ENCODE measurements at regions not wholly inside any gene's neighbourhood (a gene's known extent, or its start where the extent isn't known, plus 50 kb on each side); places are given as distances from the start of the nearest gene placed in this dataset.

GRCh38 chr4:37082912-37083311 lies 161.6 kb upstream of the NWD2 start:
- Histone ChIP-seq H3K27me3 (no peaks in the 10 kb centered on the region), H3K36me3 (no peaks in the 10 kb centered on the region), H3K4me1 (no peaks in the 10 kb centered on the region), H3K4me3 (ENCODE audit: low read depth, low read length) (no peak overlapping the region), H3K9me3 (no peaks in the 10 kb centered on the region)
- TF ChIP-seq CTCF (IDR thresholded peaks at IDR 0.05; ENCODE audit: low read depth, low read length), result no peak
- no peak for DNase-seq

DNA sequence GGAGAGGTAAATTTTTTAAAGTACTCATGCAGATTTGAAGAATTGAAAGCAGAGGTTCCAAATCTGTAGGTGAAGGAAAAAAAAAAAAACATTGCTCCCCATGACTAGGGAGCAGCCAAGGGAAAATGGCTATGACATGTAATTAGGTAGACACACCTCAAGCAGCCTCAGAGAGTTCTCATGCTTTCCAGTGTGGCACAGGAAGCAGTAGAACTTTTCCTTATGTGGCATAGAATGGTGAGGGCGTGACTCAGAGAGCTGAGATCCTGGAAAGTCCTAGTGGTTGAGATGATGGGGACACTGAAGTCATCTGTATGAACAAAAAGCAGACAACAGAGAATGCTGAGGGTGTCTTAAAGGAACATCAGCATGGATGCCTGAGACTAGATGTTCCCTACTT lies 148.6 kb upstream of the NWD2 start:
- H3K27me3 ChIP-seq, result no peaks in the 10 kb centered on the region

DNA sequence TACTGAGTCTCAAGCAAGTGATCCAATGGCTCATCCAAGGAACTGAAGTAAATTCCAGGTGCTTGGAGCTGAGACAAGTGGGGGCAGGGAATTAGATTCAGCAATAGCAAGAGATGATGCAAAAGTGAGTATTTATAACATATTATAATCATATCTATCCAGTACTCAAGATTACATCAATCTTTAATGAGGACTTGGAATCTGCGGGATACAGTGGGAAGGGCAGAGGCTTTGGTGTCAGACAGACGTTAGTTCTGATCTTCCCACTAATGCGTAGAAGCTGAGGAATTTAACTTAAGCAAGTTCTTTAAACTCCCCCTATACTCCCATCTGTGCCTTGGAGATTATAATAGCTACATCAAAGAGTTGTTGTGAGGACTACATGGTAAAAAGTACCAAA lies 143.4 kb upstream of the NWD2 start:
- Histone ChIP-seq H3K9me3 (no peaks in the 10 kb centered on the region), H3K36me3 (no peaks in the 10 kb centered on the region), H3K4me1 (no peaks in the 10 kb centered on the region), H3K27me3 (no peaks in the 10 kb centered on the region), H3K4me3 (ENCODE audit: low read depth, low read length) (no peak overlapping the region)
- no peak for DNase-seq
- no peak for TF ChIP-seq CTCF (IDR thresholded peaks at IDR 0.05; ENCODE audit: low read depth, low read length)

More for the DNA sequence above, 148.6 kb upstream of the NWD2 start:
- Histone ChIP-seq H3K4me1 (no peaks in the 10 kb centered on the region), H3K4me3 (ENCODE audit: low read depth, low read length) (no peak overlapping the region), H3K9me3 (no peaks in the 10 kb centered on the region), H3K36me3 (no peaks in the 10 kb centered on the region)
- TF ChIP-seq CTCF (IDR thresholded peaks at IDR 0.05; ENCODE audit: low read depth, low read length), result no peak
- DNase-seq, result no peak

DNA sequence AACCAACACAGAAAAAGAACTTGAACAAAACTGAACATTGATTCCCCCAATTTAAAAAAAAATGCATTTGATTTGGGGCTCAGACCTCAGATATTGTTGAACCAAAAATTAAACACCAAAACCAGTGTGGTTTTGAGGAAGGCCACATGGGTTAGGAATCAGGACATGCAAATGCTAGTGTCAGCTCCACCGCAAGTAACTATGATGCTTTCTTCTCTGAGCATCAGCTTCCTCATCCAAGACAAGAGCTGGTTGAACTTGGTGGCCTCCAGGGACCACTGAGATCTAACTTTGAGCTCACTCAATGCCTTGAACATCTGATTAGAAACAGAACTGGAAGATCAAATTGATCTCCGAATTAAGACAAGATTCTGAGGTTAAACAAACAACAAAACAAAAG lies 142.9 kb upstream of the NWD2 start:
- DNase-seq, result no peak
- TF ChIP-seq CTCF (IDR thresholded peaks at IDR 0.05; ENCODE audit: low read depth, low read length), result no peak
- H3K27me3 ChIP-seq, result no peaks in the 10 kb centered on the region
- H3K4me3 ChIP-seq (ENCODE audit: low read depth, low read length), result no peak overlapping the region
- no peaks in the 10 kb centered on the region for H3K36me3 ChIP-seq
- no peaks in the 10 kb centered on the region for H3K4me1 ChIP-seq
- H3K9me3 ChIP-seq, result no peaks in the 10 kb centered on the region

DNA sequence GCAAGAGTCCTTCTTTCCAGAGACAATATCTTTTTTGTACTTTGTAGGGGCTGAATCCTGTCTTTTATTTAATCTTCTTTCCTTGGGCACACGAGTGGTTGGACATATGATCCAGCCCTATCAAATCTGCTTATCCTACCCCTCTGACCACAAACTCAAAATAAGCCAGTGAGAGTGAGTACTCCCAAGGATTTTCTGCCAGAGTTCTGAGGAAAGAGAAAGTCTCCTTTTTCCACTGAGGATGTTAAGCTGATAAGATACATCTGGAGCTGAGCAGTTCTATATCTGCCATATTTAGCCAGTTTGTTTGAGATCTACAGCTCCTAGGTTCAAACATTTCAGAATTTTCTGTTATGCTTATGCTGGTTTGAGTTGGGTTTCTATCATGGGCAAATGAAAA lies 134.8 kb upstream of the NWD2 start:
- Histone ChIP-seq H3K9me3 (no peaks in the 10 kb centered on the region), H3K36me3 (no peaks in the 10 kb centered on the region), H3K4me1 (no peaks in the 10 kb centered on the region; the same call in 1 of the 2 replicates), H3K4me3 (ENCODE audit: low read depth, low read length) (no peak overlapping the region), H3K27me3 (no peaks in the 10 kb centered on the region)
- no peak for DNase-seq
- TF ChIP-seq CTCF (IDR thresholded peaks at IDR 0.05; ENCODE audit: low read depth, low read length), result no peak

- H3K4me3 ChIP-seq (ENCODE audit: low read depth, low read length), result no peak overlapping the region
- no peak for TF ChIP-seq CTCF (IDR thresholded peaks at IDR 0.05; ENCODE audit: low read depth, low read length)
- no peak for DNase-seq
- no peaks in the 10 kb centered on the region for H3K27me3 ChIP-seq
- no peaks in the 10 kb centered on the region for H3K36me3 ChIP-seq
- H3K4me1 ChIP-seq, result no peaks in the 10 kb centered on the region
- H3K9me3 ChIP-seq, result no peaks in the 10 kb centered on the region
Measured at GRCh38 chr4:37124800-37125199, 119.7 kb upstream of the NWD2 start.

Measured in BE2C (cell line).